ENCODE measurements at regions not wholly inside any gene's neighbourhood (a gene's known extent, or its start where the extent isn't known, plus 50 kb on each side); places are given as distances from the start of the nearest gene placed in this dataset.

DNA sequence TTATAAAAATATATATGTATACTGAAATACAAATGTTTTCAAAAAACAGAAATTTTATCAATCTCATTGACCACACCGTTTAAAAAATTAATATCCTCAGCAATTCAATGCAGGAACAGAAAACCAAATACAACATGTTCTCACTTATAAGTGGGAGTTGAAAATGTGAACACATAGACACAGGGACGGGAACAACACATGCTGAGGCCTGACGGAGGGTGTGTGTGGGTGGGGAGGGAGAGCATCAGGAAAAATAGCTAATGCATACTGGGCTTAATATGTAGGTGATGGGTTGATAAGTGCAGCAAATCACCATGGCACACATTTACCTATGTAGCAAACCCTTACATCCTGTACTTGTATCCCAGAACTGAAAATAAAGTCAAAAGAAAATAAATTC, 409.5 kb downstream of the MLLT3 start:
- no peak for DNase-seq (ENCODE audit: low read depth in 1 of 2, low spot score in 2 of 2)
- Histone ChIP-seq H3K27ac (ENCODE audit: low read depth, low read length) (no peak overlapping the region), H3K14ac (ENCODE audit: insufficient read length) (no peak overlapping the region), H3K18ac (ENCODE audit: extremely low read depth, low read length) (no peak overlapping the region), H2BK5ac (ENCODE audit: low read depth, low read length) (no peak overlapping the region), H3K56ac (replicated peaks; ENCODE audit: insufficient read length, low read depth, low read length) (no peak overlapping the region), H3K4ac (replicated peaks; ENCODE audit: insufficient read length, low read depth, low read length) (no peak overlapping the region), H2BK120ac (replicated peaks; ENCODE audit: low read depth, low read length) (no peak overlapping the region), H3K36me3 (ENCODE audit: control insufficient read depth in 2 of 4, insufficient read depth in 4 of 4, low read length in 3 of 4) (no peaks in the 10 kb centered on the region), H4K20me1 (replicated peaks in 1 of 2; ENCODE audit: control insufficient read depth in 1 of 2, insufficient read depth in 2 of 2, low read length in 2 of 2) (no peaks in the 10 kb centered on the region), H4K91ac (replicated peaks; ENCODE audit: insufficient read length, low read length) (no peak overlapping the region), H3K23ac (ENCODE audit: insufficient read length) (no peak overlapping the region), H3K23me2 (ENCODE audit: low read depth, low read length) (no peaks in the 10 kb centered on the region), H4K5ac (ENCODE audit: insufficient read length, low read depth, low read length) (no peak overlapping the region), H3K4me1 (replicated peaks in 1 of 4; ENCODE audit: control insufficient read depth in 3 of 4, insufficient read depth in 4 of 4, low read length in 3 of 4) (peaks cover 0 to 3% (median 0%) of the 10 kb centered on the region in 4 experiments; a peak in 1 of 7 replicates), H3K79me2 (ENCODE audit: control insufficient read depth in 1 of 2, insufficient read depth in 2 of 2, low read length in 2 of 2) (no peaks in the 10 kb centered on the region), H3K9me3 (ENCODE audit: insufficient read depth in 2 of 2, low read depth in 1 of 2, low read length in 1 of 2) (no peaks in the 10 kb centered on the region), H2BK15ac (ENCODE audit: low read length) (no peak overlapping the region), H3K79me1 (ENCODE audit: low read depth, low read length) (no peaks in the 10 kb centered on the region), H2AK5ac (ENCODE audit: low read depth, low read length) (no peak overlapping the region), H2BK12ac (ENCODE audit: low read depth, low read length) (no peak overlapping the region), H3K4me2 (ENCODE audit: insufficient read depth in 1 of 2, low read depth in 2 of 2, low read length in 2 of 2) (no peak overlapping the region), H3K4me3 (ENCODE audit: extremely low read depth in 1 of 4, insufficient read depth in 2 of 4, low read depth in 3 of 4, low read length in 4 of 4) (no peak overlapping the region), H4K8ac (ENCODE audit: extremely low read depth, insufficient read depth, low read length) (no peak overlapping the region), H2BK20ac (ENCODE audit: low read length) (no peak overlapping the region), H2AFZ (ENCODE audit: low read length) (no peak overlapping the region), H3K9ac (replicated peaks in 1 of 4; ENCODE audit: extremely low read depth in 1 of 4, low read depth in 3 of 4, low read length in 3 of 4) (no peak overlapping the region), H3K27me3 (replicated peaks in 1 of 4; ENCODE audit: control insufficient read depth in 3 of 4, extremely low read depth in 1 of 4, insufficient read depth in 3 of 4, low read length in 3 of 4) (no peaks in the 10 kb centered on the region)
- TF ChIP-seq EGR1 (IDR thresholded peaks at IDR 0.05; ENCODE audit: borderline replicate concordance, low read depth, low read length) (no peak), RFX5 (IDR thresholded peaks at IDR 0.05; ENCODE audit: borderline replicate concordance, low read depth, low read length) (no peak), FOSL1 (IDR thresholded peaks at IDR 0.05; ENCODE audit: insufficient read depth, low read depth, low read length) (no peak), SRF (IDR thresholded peaks at IDR 0.05; ENCODE audit: low read depth, low read length) (no peak), POLR2A (IDR thresholded peaks at IDR 0.05; ENCODE audit: control extremely low read depth in 1 of 2, low read depth in 2 of 2, low read length in 2 of 2) (no peak), SAP30 (IDR thresholded peaks at IDR 0.05; ENCODE audit: insufficient read depth, insufficient replicate concordance, low read length) (no peak), ATF2 (IDR thresholded peaks at IDR 0.05; ENCODE audit: low read length) (no peak), SP4 (IDR thresholded peaks at IDR 0.05; ENCODE audit: low read length) (no peak), PHF8 (conservative IDR thresholded peaks at IDR 0.05; ENCODE audit: low read depth, low read length) (no peak), ZNF274 (IDR thresholded peaks at IDR 0.05; ENCODE audit: borderline replicate concordance, extremely low read depth, low read length) (no peak), JUN (IDR thresholded peaks at IDR 0.05; ENCODE audit: low read depth, low read length) (no peak), NANOG (IDR thresholded peaks at IDR 0.05; ENCODE audit: insufficient read depth, low read depth, low read length, poor library complexity, severe bottlenecking) (no peak)
- WGBS, 2 experiments (ENCODE audit: extremely low coverage in 1 of 2, insufficient coverage in 1 of 2, insufficient read length in 1 of 2, insufficient replicate concordance in 2 of 2, low coverage in 1 of 2, low lambda C conversion rate in 2 of 2, missing lambda C conversion rate in 1 of 2) = 97% methylated on average over 3 of the region's 3 CpGs; no CpG with 5 or more reads in 1 of the 2 experiments
- ChIA-PET CTCF (ENCODE audit: partially characterized antibody) (no interaction called here), POLR2A (ENCODE audit: partially characterized antibody) (no interaction called here)
- no peak for FAIRE-seq

Data from H1 (cell line).